Trophoblast cell (in vitro differentiated cells and primary cell): ENCODE measurements at regions not wholly inside any gene's neighbourhood (a gene's known extent, or its start where the extent isn't known, plus 50 kb on each side); places are given as distances from the start of the nearest gene placed in this dataset.

Source experiments
- DNase-seq, 2 donors: peaks; one replicate each; pipeline ENCODE4 v3.0.0-alpha.2; 2016
- H2AFZ ChIP-seq: 2 replicates; pipeline ENCODE4 v1.6.1; 2013; ENCODE audit warnings: low read length, moderate library complexity, mild to moderate bottlenecking; ENCODE audit not compliant: insufficient read depth, poor library complexity
- H2AK5ac ChIP-seq: 2 replicates; pipeline ENCODE4 v1.6.1; 2013; ENCODE audit warnings: mild to moderate bottlenecking, low read length
- H2BK120ac ChIP-seq: 2 replicates; pipeline ENCODE4 v1.6.1; 2013; ENCODE audit warnings: low read length, mild to moderate bottlenecking, moderate library complexity; ENCODE audit not compliant: insufficient read depth, poor library complexity
- H2BK12ac ChIP-seq: 2 replicates; pipeline ENCODE4 v1.6.1; 2013; ENCODE audit warnings: mild to moderate bottlenecking, low read length, moderate library complexity
- H2BK5ac ChIP-seq: 2 replicates; pipeline ENCODE4 v1.6.1; 2013; ENCODE audit warnings: low read length, low read depth, moderate library complexity, mild to moderate bottlenecking; ENCODE audit not compliant: poor library complexity
- H3K14ac ChIP-seq: 2 replicates; pipeline ENCODE4 v1.6.1; 2013; ENCODE audit warnings: mild to moderate bottlenecking, low read length
- H3K18ac ChIP-seq: 2 replicates; pipeline ENCODE4 v1.6.1; 2013; ENCODE audit warnings: mild to moderate bottlenecking, low read length
- H3K23ac ChIP-seq: 2 replicates; pipeline ENCODE4 v1.6.1; 2013; ENCODE audit warnings: low read length
- H3K27ac ChIP-seq: 2 replicates; pipeline ENCODE4 v1.5.1; 2013; ENCODE audit warnings: low read depth, mild to moderate bottlenecking, inconsistent platforms, low read length, moderate library complexity
- H3K27me3 ChIP-seq: 2 replicates; pipeline ENCODE4 v1.6.1; 2013; ENCODE audit warnings: inconsistent platforms, mild to moderate bottlenecking, low read length, moderate library complexity; ENCODE audit not compliant: insufficient read depth
- H3K36me3 ChIP-seq, 2 experiments: 1 replicate in 1 of 2; 2 replicates in 1 of 2; pipeline ENCODE4 v1.6.1; 2013; ENCODE audit warnings: low read length in 2 of 2, mild to moderate bottlenecking in 2 of 2, moderate library complexity in 1 of 2; ENCODE audit not compliant: insufficient read depth in 2 of 2, control insufficient read depth in 1 of 2
- H3K4ac ChIP-seq: 2 replicates; pipeline ENCODE4 v1.6.1; 2013; ENCODE audit warnings: low read depth, mild to moderate bottlenecking, low read length, moderate library complexity
- H3K4me1 ChIP-seq, 2 experiments: 1 replicate in 1 of 2; 2 replicates in 1 of 2; pipeline ENCODE4 v1.6.1; 2013; ENCODE audit warnings: low read length in 2 of 2, mild to moderate bottlenecking in 2 of 2, moderate library complexity in 1 of 2; ENCODE audit not compliant: insufficient read depth in 2 of 2, control insufficient read depth in 1 of 2
- H3K4me2 ChIP-seq: 2 replicates; pipeline ENCODE4 v1.6.1; 2013; ENCODE audit warnings: inconsistent platforms, mild to moderate bottlenecking, low read length, moderate library complexity
- H3K4me3 ChIP-seq: 2 replicates; pipeline ENCODE4 v1.5.1; 2013; ENCODE audit warnings: mild to moderate bottlenecking, low read depth, low read length, inconsistent platforms
- H3K79me1 ChIP-seq: one replicate; pipeline ENCODE4 v1.6.1; 2013; ENCODE audit warnings: low read length
- H3K79me2 ChIP-seq: 2 replicates; pipeline ENCODE4 v1.6.1; 2013; ENCODE audit warnings: low read length, mild to moderate bottlenecking; ENCODE audit not compliant: control insufficient read depth, insufficient read depth, poor library complexity
- H3K9ac ChIP-seq: 2 replicates; pipeline ENCODE4 v1.6.1; 2013; ENCODE audit warnings: mild to moderate bottlenecking, low read length
- H3K9me3 ChIP-seq: 2 replicates; pipeline ENCODE4 v1.6.1; 2013; ENCODE audit warnings: low read depth, mild to moderate bottlenecking, control low read depth, inconsistent platforms, low read length; ENCODE audit not compliant: insufficient read depth
- H4K12ac ChIP-seq: 2 replicates; pipeline ENCODE4 v1.6.1; 2013; ENCODE audit warnings: low read depth, mild to moderate bottlenecking, low read length, moderate library complexity
- H4K8ac ChIP-seq: 2 replicates; pipeline ENCODE4 v1.6.1; 2013; ENCODE audit warnings: low read depth, mild to moderate bottlenecking, low read length, moderate library complexity
- H4K91ac ChIP-seq: one replicate; pipeline ENCODE4 v1.6.1; 2013; ENCODE audit warnings: low read depth, mild to moderate bottlenecking, low read length, moderate library complexity
- WGBS: extraction: QIAGEN DNeasy Blood & Tissue Kit; methylation state at CpG from one replicate; pipeline ENCODE4 v1.1.7; 2013; ENCODE audit warnings: missing lambda C conversion rate; ENCODE audit not compliant: insufficient read length, insufficient coverage; ENCODE audit errors: extremely low coverage; 5-methylcytosine and 5-hydroxymethylcytosine counted together

- Histone ChIP-seq H3K4me3 (no peak overlapping the region), H4K8ac (no peak overlapping the region), H3K4me2 (no peak overlapping the region), H2AK5ac (no peak overlapping the region), H4K91ac (no peak overlapping the region), H2BK5ac (no peak overlapping the region), H3K4me1 (peaks cover 5 to 9% of the 10 kb centered on the region in 2 experiments), H3K23ac (no peak overlapping the region), H3K79me1 (no peaks in the 10 kb centered on the region), H3K14ac (no peak overlapping the region), H3K79me2 (no peaks in the 10 kb centered on the region), H2BK120ac (no peak overlapping the region), H3K9ac (no peak overlapping the region), H3K4ac (no peak overlapping the region), H2BK12ac (no peak overlapping the region), H3K9me3 (no peaks in the 10 kb centered on the region), H3K36me3 (no peaks in the 10 kb centered on the region), H3K18ac (no peak overlapping the region), H4K12ac (no peak overlapping the region), H3K27me3 (no peaks in the 10 kb centered on the region), H2AFZ (no peak overlapping the region), H3K27ac (no peak overlapping the region)
- DNase-seq, result peak; percentile 78 to 94
- WGBS, result no CpG with 5 or more reads among the region's 19 CpGs
These were observed 580.8 kb downstream of the CCDC171 start for GRCh38 chr9:16133556-16134227.

DNA sequence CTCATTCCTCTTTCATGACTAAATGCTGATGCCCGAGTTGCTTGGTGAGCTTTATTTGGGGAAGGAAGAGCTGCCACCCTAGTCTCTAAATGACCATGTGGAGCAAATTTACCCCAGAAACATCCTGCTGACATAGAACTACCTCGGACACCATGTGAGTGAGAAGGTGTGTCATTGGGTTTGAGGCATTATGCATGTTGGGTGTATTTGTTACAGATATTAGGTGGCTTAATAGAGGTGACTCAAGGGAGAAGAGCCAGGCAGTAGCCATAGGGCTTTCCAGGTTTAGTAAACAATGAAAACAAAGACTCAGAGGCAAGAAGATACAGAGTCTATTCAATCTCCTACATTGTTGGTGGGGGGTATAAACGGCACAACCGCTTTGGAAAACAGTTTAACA, 581.5 kb downstream of the CCDC171 start:
- H3K79me2 ChIP-seq, result no peaks in the 10 kb centered on the region
- H2BK120ac ChIP-seq, result no peak overlapping the region
- no peak overlapping the region for H3K14ac ChIP-seq
- no peak overlapping the region for H3K4me3 ChIP-seq
- no peak for DNase-seq
- no peak overlapping the region for H3K18ac ChIP-seq
- H4K91ac ChIP-seq, result no peak overlapping the region
- peaks cover 8 to 14% of the 10 kb centered on the region in 2 experiments for H3K4me1 ChIP-seq
- H3K27ac ChIP-seq, result no peak overlapping the region
- H3K4me2 ChIP-seq, result no peak overlapping the region
- no peaks in the 10 kb centered on the region for H3K36me3 ChIP-seq
- no peak overlapping the region for H2BK5ac ChIP-seq
- H3K27me3 ChIP-seq, result no peaks in the 10 kb centered on the region
- WGBS, result no CpG with 5 or more reads among the region's 4 CpGs
- no peak overlapping the region for H2AFZ ChIP-seq
- H3K4ac ChIP-seq, result no peak overlapping the region
- H3K9me3 ChIP-seq, result no peaks in the 10 kb centered on the region
- H2AK5ac ChIP-seq, result no peak overlapping the region
- peaks cover 4% of the 10 kb centered on the region for H3K79me1 ChIP-seq
- H3K23ac ChIP-seq, result no peak overlapping the region
- no peak overlapping the region for H4K12ac ChIP-seq
- no peak overlapping the region for H4K8ac ChIP-seq
- no peak overlapping the region for H3K9ac ChIP-seq
- H2BK12ac ChIP-seq, result peak overlapping the region; percentile 31

DNA sequence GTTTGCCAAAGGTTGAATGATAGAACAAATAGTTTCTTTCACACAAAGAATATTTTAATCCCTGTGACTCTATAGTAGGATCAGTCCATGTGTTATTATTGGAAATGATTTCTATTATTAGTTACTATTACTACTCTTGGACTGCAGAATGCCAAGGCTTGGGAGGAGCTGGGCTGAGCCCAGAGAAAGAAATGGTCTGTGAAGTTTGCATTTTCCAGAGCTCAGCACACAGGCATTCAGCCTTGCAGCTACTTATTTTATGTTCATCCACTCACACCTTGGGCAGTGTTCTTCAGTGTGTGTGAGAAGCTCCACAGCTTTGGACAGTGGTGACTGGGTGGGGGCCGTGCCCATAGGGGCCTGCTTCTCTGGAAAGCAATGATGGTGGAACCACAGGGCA, 583.1 kb downstream of the CCDC171 start:
- Histone ChIP-seq H3K23ac (no peak overlapping the region), H3K79me2 (no peaks in the 10 kb centered on the region), H2BK120ac (no peak overlapping the region), H3K4me3 (no peak overlapping the region), H3K9ac (no peak overlapping the region), H2BK12ac (no peak overlapping the region), H3K18ac (no peak overlapping the region), H3K4ac (no peak overlapping the region), H3K27me3 (no peaks in the 10 kb centered on the region), H4K12ac (no peak overlapping the region), H4K8ac (no peak overlapping the region), H2AK5ac (no peak overlapping the region), H3K4me2 (no peak overlapping the region), H2AFZ (no peak overlapping the region), H2BK5ac (no peak overlapping the region), H3K9me3 (no peaks in the 10 kb centered on the region), H3K36me3 (no peaks in the 10 kb centered on the region), H4K91ac (peak overlapping the region; percentile 38), H3K14ac (no peak overlapping the region), H3K4me1 (peaks cover 8 to 14% of the 10 kb centered on the region in 2 experiments), H3K27ac (no peak overlapping the region), H3K79me1 (peaks cover 4% of the 10 kb centered on the region)
- DNase-seq, result no peak
- no CpG with 5 or more reads among the region's 1 CpG for WGBS

GRCh38 chr9:16136451-16136850, 583.6 kb downstream of the CCDC171 start:
- no peaks in the 10 kb centered on the region for H3K27me3 ChIP-seq
- H4K8ac ChIP-seq, result no peak overlapping the region
- no peak overlapping the region for H3K27ac ChIP-seq
- H4K91ac ChIP-seq, result peak overlapping the region; percentile 38
- no peaks in the 10 kb centered on the region for H3K79me2 ChIP-seq
- no peak overlapping the region for H3K4ac ChIP-seq
- no peak for DNase-seq
- no peak overlapping the region for H3K23ac ChIP-seq
- no peak overlapping the region for H2AFZ ChIP-seq
- H4K12ac ChIP-seq, result no peak overlapping the region
- H3K36me3 ChIP-seq, result no peaks in the 10 kb centered on the region
- no peak overlapping the region for H3K18ac ChIP-seq
- H2BK12ac ChIP-seq, result no peak overlapping the region
- no peak overlapping the region for H2BK120ac ChIP-seq
- no peak overlapping the region for H3K4me3 ChIP-seq
- peaks cover 8 to 14% of the 10 kb centered on the region in 2 experiments for H3K4me1 ChIP-seq
- H3K9ac ChIP-seq, result no peak overlapping the region
- no peak overlapping the region for H2AK5ac ChIP-seq
- no peak overlapping the region for H3K14ac ChIP-seq
- peaks cover 4% of the 10 kb centered on the region for H3K79me1 ChIP-seq
- WGBS, result no CpG with 5 or more reads among the region's 10 CpGs
- H3K4me2 ChIP-seq, result no peak overlapping the region
- no peaks in the 10 kb centered on the region for H3K9me3 ChIP-seq
- no peak overlapping the region for H2BK5ac ChIP-seq
